ENCODE measurements at regions not wholly inside any gene's neighbourhood (a gene's known extent, or its start where the extent isn't known, plus 50 kb on each side); places are given as distances from the start of the nearest gene placed in this dataset.

DNA sequence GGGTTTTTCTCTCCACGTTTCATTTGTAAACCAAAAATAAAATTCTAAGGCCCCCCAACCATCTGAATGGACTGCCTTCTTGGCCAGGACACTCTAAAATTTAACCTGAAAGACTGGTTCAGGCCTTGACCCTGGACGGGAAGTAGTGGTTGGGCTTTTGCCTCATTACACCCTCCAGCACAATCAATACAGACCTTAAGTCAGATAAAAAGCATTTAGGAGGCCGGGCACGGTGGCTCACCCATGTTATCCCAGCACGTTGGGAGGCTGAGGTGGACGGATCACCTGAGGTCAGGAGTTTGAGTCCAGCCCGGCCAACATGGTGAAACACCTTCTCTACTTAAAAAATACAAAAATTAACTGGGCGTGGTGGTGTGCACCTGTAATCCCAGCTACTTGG, 91.6 kb upstream of the PPP1R26 start:
- Histone ChIP-seq H3K9me3 (no peaks in the 10 kb centered on the region), H3K27me3 (peaks cover 0 to 13% of the 10 kb centered on the region in 2 donors), H3K4me3 (no peak overlapping the region), H3K4me1 (no peaks in the 10 kb centered on the region), H3K27ac (no peak overlapping the region), H3K36me3 (no peaks in the 10 kb centered on the region)
- no peak for DNase-seq (ENCODE audit: low spot score in 2 of 2)
- TF ChIP-seq POLR2A (IDR thresholded peaks at IDR 0.05) (no peak), EP300 (IDR thresholded peaks at IDR 0.05) (no peak), CTCF (IDR thresholded peaks at IDR 0.05) (no peak)
- WGBS, 2 donors: 64 to 71% methylated on average over 8 of the region's 8 CpGs

- TF ChIP-seq EP300 (IDR thresholded peaks at IDR 0.05): no peak
- TF ChIP-seq POLR2A (IDR thresholded peaks at IDR 0.05): no peak
- no peak for TF ChIP-seq CTCF (IDR thresholded peaks at IDR 0.05)
- no peaks in the 10 kb centered on the region for H3K9me3 ChIP-seq
- H3K27me3 ChIP-seq: peaks cover 0 to 15% of the 10 kb centered on the region in 2 donors
- no peaks in the 10 kb centered on the region for H3K4me1 ChIP-seq
- 88% methylated on average over 8 of the region's 8 CpGs for WGBS, 2 donors
- H3K4me3 ChIP-seq: no peak overlapping the region
- no peak overlapping the region for H3K27ac ChIP-seq
- no peak for DNase-seq (ENCODE audit: low spot score in 2 of 2)
- no peaks in the 10 kb centered on the region for H3K36me3 ChIP-seq
Observed at GRCh38 chr9:135388530-135388929, 91.1 kb upstream of the PPP1R26 start.

GRCh38 chr9:135391759-135392158, 87.8 kb upstream of the PPP1R26 start:
- Histone ChIP-seq H3K9me3 (peaks cover 0 to 17% (median 0%) of the 10 kb centered on the region in 4 donors), H3K4me3 (no peak overlapping the region), H3K4me1 (no peaks in the 10 kb centered on the region), H3K27ac (no peak overlapping the region), H3K36me3 (no peaks in the 10 kb centered on the region), H3K27me3 (peaks cover 0 to 15% of the 10 kb centered on the region in 2 donors)
- DNase-seq (ENCODE audit: low spot score in 2 of 2): no peak
- TF ChIP-seq EP300 (IDR thresholded peaks at IDR 0.05) (no peak), POLR2A (IDR thresholded peaks at IDR 0.05) (no peak), CTCF (IDR thresholded peaks at IDR 0.05) (no peak)
- WGBS, 2 donors: 80 to 84% methylated on average over 12 of the region's 12 CpGs

GRCh38 chr9:135392511-135392910, 87.1 kb upstream of the PPP1R26 start:
- H3K27ac ChIP-seq: no peak overlapping the region
- H3K4me3 ChIP-seq: no peak overlapping the region
- H3K9me3 ChIP-seq: peaks cover 0 to 23% (median 0%) of the 10 kb centered on the region in 4 donors
- TF ChIP-seq EP300 (IDR thresholded peaks at IDR 0.05) (no peak), POLR2A (IDR thresholded peaks at IDR 0.05) (no peak), CTCF (IDR thresholded peaks at IDR 0.05) (no peak)
- H3K36me3 ChIP-seq: no peaks in the 10 kb centered on the region
- peaks cover 0 to 15% of the 10 kb centered on the region in 2 donors for H3K27me3 ChIP-seq
- WGBS, 2 donors: 31 to 47% methylated on average over 5 to 9 of the region's 9 CpGs
- no peak for DNase-seq (ENCODE audit: low spot score in 2 of 2)
- no peaks in the 10 kb centered on the region for H3K4me1 ChIP-seq

GRCh38 chr9:135394131-135394530, 85.5 kb upstream of the PPP1R26 start:
- H3K27ac ChIP-seq: no peak overlapping the region
- whole genome bisulfite sequencing, 2 donors: 79 to 83% methylated on average over 6 to 7 of the region's 7 CpGs

More at GRCh38 chr9:135394131-135394530, 85.5 kb upstream of the PPP1R26 start:
- H3K4me1 ChIP-seq: no peaks in the 10 kb centered on the region
- no peak overlapping the region for H3K4me3 ChIP-seq
- peaks cover 0 to 15% of the 10 kb centered on the region in 2 donors for H3K27me3 ChIP-seq
- H3K36me3 ChIP-seq: no peaks in the 10 kb centered on the region
- H3K9me3 ChIP-seq: peaks cover 0 to 23% (median 0%) of the 10 kb centered on the region in 4 donors
- TF ChIP-seq POLR2A (IDR thresholded peaks at IDR 0.05): no peak
- no peak for TF ChIP-seq EP300 (IDR thresholded peaks at IDR 0.05)
- TF ChIP-seq CTCF (IDR thresholded peaks at IDR 0.05): no peak
- no peak for DNase-seq (ENCODE audit: low spot score in 2 of 2)
